PC-9 (cell line): ENCODE measurements at regions not wholly inside any gene's neighbourhood (a gene's known extent, or its start where the extent isn't known, plus 50 kb on each side); places are given as distances from the start of the nearest gene placed in this dataset.

Experiments used
- BruUV-seq: library from RNA; stranded (reverse); fragments of 400-500 nt; replicated peaks from 2 replicates; lab custom pipeline; 2021; lab: Mats Ljungman, UMichigan
- CTCF ChIA-PET: fragments of 300-600 bp; sonication (Branson Sonifier 250); formaldehyde crosslinking; loops from one replicate; lab custom pipeline; 2022; ENCODE audit warnings: antibody characterized with exemption; lab: Charles Lee
- POLR2A ChIA-PET: fragments of 300-600 bp; sonication (Branson Sonifier 250); formaldehyde crosslinking; loops from one replicate; lab custom pipeline; 2022; ENCODE audit warnings: antibody characterized with exemption; ENCODE audit not compliant: unreplicated experiment; lab: Charles Lee
- DNase-seq, 2 experiments: peaks; one replicate each; pipeline versions ENCODE4 v3.0.0 to v3.0.0-alpha.2; 2015 to 2022; ENCODE audit warnings: mixed read lengths in 1 of 2
- H2AFZ ChIP-seq: fragments of 200-600 bp; sonication (generic); 2 replicates; pipeline ENCODE4 v1.8.1; 2017; ENCODE audit warnings: antibody characterized with exemption
- H3F3A ChIP-seq: fragments of 200-600 bp; sonication (generic); 2 replicates; pipeline ENCODE4 v1.8.1; 2017; ENCODE audit warnings: antibody characterized with exemption, mild to moderate bottlenecking, low read depth; ENCODE audit not compliant: insufficient read depth
- H3K27ac ChIP-seq: fragments of 200-600 bp; sonication (generic); 2 replicates; pipeline ENCODE4 v1.6.1; 2016; ENCODE audit warnings: mixed run types
- H3K27me3 ChIP-seq: fragments of 200-600 bp; sonication (generic); 2 replicates; pipeline ENCODE4 v1.6.1; 2016; ENCODE audit warnings: low read depth, mixed run types; ENCODE audit not compliant: insufficient read depth
- H3K36me3 ChIP-seq: fragments of 200-600 bp; sonication (generic); 2 replicates; pipeline ENCODE4 v1.6.1; 2016; ENCODE audit warnings: low read depth, mixed run types
- H3K4me1 ChIP-seq: fragments of 200-600 bp; sonication (generic); replicated peaks from 2 replicates; pipeline ENCODE4 v1.6.1; 2016; ENCODE audit warnings: mixed run types; ENCODE audit not compliant: insufficient read depth
- H3K4me2 ChIP-seq: fragments of 200-600 bp; sonication (generic); 2 replicates; pipeline ENCODE4 v1.6.1; 2017; ENCODE audit warnings: mixed run types
- H3K4me3 ChIP-seq: fragments of 200-600 bp; sonication (generic); 2 replicates; pipeline ENCODE4 v1.6.1; 2016; ENCODE audit warnings: mixed run types
- H3K79me2 ChIP-seq: fragments of 200-600 bp; sonication (generic); 2 replicates; pipeline ENCODE4 v1.6.1; 2017; ENCODE audit warnings: low read depth, mixed run types
- H3K9me2 ChIP-seq: fragments of 200-600 bp; sonication (generic); 2 replicates; pipeline ENCODE4 v1.8.1; 2017; ENCODE audit warnings: mild to moderate bottlenecking; ENCODE audit not compliant: insufficient read depth
- H3K9me3 ChIP-seq: fragments of 200-600 bp; sonication (generic); 2 replicates; pipeline ENCODE4 v1.8.1; 2016; ENCODE audit warnings: low read depth; ENCODE audit not compliant: insufficient read depth
- H4K20me1 ChIP-seq: fragments of 200-600 bp; sonication (generic); 2 replicates; pipeline ENCODE4 v1.8.1; 2017; ENCODE audit not compliant: insufficient read depth
- EZH2 ChIP-seq: fragments of 200-600 bp; sonication (generic); IDR thresholded peaks from 2 replicates; pipeline ENCODE4 v1.8.0; 2017; ENCODE audit warnings: antibody characterized with exemption, low read depth
- intact Hi-C: fragments of 100-400 bp; cut with micrococcal nuclease; formaldehyde crosslinking; loops from one replicate; pipeline ENCODE4 v1.10.0; 2022; ENCODE audit not compliant: unreplicated experiment
- TF ChIP-seq, protein P1 (sequence below): fragments of 200-600 bp; sonication (generic); conservative IDR thresholded peaks from 2 replicates; pipeline ENCODE4 v1.6.1; 2017; ENCODE audit warnings: mixed run types, antibody characterized with exemption, mild to moderate bottlenecking, moderate library complexity

GRCh38 chr5:152853361-152853760, 448.3 kb upstream of the NMUR2 start:
- H2AFZ ChIP-seq, result no peak overlapping the region
- no peaks in the 10 kb centered on the region for H4K20me1 ChIP-seq
- no peaks in the 10 kb centered on the region for H3K27me3 ChIP-seq
- H3K9me2 ChIP-seq, result no peaks in the 10 kb centered on the region
- H3K4me2 ChIP-seq, result no peak overlapping the region
- POLR2A ChIA-PET, result no interaction called here
- no peaks in the 10 kb centered on the region for H3K79me2 ChIP-seq
- H3K4me1 ChIP-seq, result no peaks in the 10 kb centered on the region
- no peaks in the 10 kb centered on the region for H3K9me3 ChIP-seq
- DNase-seq, result no peak
- no TSS peak for BruUV-seq
- no peak overlapping the region for H3K27ac ChIP-seq
- H3K36me3 ChIP-seq, result no peaks in the 10 kb centered on the region
- no peaks in the 10 kb centered on the region for H3F3A ChIP-seq
- CTCF ChIA-PET, result no interaction called here
- intact Hi-C loops, result no loop called here
- TF ChIP-seq EZH2, result no peak
- TF ChIP-seq, protein P1, sequence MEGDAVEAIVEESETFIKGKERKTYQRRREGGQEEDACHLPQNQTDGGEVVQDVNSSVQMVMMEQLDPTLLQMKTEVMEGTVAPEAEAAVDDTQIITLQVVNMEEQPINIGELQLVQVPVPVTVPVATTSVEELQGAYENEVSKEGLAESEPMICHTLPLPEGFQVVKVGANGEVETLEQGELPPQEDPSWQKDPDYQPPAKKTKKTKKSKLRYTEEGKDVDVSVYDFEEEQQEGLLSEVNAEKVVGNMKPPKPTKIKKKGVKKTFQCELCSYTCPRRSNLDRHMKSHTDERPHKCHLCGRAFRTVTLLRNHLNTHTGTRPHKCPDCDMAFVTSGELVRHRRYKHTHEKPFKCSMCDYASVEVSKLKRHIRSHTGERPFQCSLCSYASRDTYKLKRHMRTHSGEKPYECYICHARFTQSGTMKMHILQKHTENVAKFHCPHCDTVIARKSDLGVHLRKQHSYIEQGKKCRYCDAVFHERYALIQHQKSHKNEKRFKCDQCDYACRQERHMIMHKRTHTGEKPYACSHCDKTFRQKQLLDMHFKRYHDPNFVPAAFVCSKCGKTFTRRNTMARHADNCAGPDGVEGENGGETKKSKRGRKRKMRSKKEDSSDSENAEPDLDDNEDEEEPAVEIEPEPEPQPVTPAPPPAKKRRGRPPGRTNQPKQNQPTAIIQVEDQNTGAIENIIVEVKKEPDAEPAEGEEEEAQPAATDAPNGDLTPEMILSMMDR, result no peak
- H3K4me3 ChIP-seq, result no peak overlapping the region

GRCh38 chr5:152855441-152855840, 450.4 kb upstream of the NMUR2 start:
- no peak overlapping the region for H3K4me2 ChIP-seq
- no peak overlapping the region for H2AFZ ChIP-seq
- H3K9me2 ChIP-seq, result no peaks in the 10 kb centered on the region
- no peaks in the 10 kb centered on the region for H4K20me1 ChIP-seq
- H3K27me3 ChIP-seq, result no peaks in the 10 kb centered on the region
- H3K4me3 ChIP-seq, result no peak overlapping the region
- H3K27ac ChIP-seq, result no peak overlapping the region
- H3K36me3 ChIP-seq, result no peaks in the 10 kb centered on the region
- no peaks in the 10 kb centered on the region for H3K4me1 ChIP-seq
- BruUV-seq, result no TSS peak
- no peaks in the 10 kb centered on the region for H3K79me2 ChIP-seq
- no peak for DNase-seq
- TF ChIP-seq, protein P1, result no peak
- no peak for TF ChIP-seq EZH2
- intact Hi-C loops, result no loop called here
- ChIA-PET CTCF (no interaction called here), POLR2A (interaction anchor here (0.6 kb wide), 1 partner anchor 545 kb away, joined by 7 read pairs; no protein-coding TSS in a partner anchor)
- no peaks in the 10 kb centered on the region for H3K9me3 ChIP-seq
- no peaks in the 10 kb centered on the region for H3F3A ChIP-seq

DNA sequence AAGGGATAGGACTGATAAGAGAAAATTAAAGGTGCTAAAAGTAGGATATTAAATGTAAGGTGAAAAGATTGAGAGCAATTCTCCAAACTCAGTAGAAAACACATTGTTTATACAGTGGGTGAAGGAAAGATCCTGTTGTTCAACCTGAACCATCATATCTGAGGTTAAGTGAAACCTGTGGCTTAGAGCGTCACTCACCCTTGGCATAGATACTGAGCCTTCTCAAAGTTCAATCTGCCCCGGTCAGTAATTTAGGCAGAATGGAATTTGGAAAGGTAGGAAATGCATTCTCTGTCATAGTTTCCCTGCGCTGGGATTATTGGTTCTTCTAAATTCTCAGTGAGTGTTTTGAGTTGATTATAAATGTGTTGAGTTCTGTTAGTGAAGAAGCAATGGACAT, 456.2 kb upstream of the NMUR2 start:
- Histone ChIP-seq H3K27ac (no peak overlapping the region), H3K36me3 (no peaks in the 10 kb centered on the region), H3K4me2 (no peak overlapping the region), H3K4me1 (no peaks in the 10 kb centered on the region), H2AFZ (no peak overlapping the region), H3K9me3 (no peaks in the 10 kb centered on the region), H3K79me2 (no peaks in the 10 kb centered on the region), H4K20me1 (no peaks in the 10 kb centered on the region), H3K27me3 (no peaks in the 10 kb centered on the region), H3K9me2 (no peaks in the 10 kb centered on the region), H3F3A (no peaks in the 10 kb centered on the region), H3K4me3 (no peak overlapping the region)
- BruUV-seq, result no TSS peak
- DNase-seq, result no peak
- TF ChIP-seq, protein P1, result no peak
- no peak for TF ChIP-seq EZH2
- ChIA-PET CTCF (no interaction called here), POLR2A (no interaction called here)
- intact Hi-C loops, result no loop called here
